ENCODE measurements at regions not wholly inside any gene's neighbourhood (a gene's known extent, or its start where the extent isn't known, plus 50 kb on each side); places are given as distances from the start of the nearest gene placed in this dataset.

DNA sequence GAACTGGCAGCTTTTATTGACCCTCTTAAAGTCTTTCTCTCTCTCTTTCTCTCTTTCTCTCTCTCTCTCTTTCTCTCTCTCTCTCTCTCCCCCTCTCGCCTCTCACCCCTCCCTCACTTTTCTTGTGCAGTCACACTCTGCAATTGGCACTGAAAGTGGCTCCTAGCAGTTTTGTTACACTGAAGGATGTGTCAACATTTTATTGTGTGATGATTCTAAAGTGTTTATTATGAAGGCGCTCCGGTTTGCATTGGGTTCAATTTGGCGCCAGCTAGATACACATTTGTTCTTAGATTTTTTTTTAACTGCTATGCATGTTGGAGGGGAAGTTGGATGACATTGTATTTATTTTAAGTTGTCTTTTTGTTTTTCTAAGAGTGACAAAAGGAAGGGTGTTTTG lies 64.0 kb upstream of the CHRM3 start:
- DNase-seq (ENCODE audit: low read depth) = no peak
- TF ChIP-seq CTCF (IDR thresholded peaks at IDR 0.05; ENCODE audit: low read depth, low read length, missing control alignments) = no peak

DNA sequence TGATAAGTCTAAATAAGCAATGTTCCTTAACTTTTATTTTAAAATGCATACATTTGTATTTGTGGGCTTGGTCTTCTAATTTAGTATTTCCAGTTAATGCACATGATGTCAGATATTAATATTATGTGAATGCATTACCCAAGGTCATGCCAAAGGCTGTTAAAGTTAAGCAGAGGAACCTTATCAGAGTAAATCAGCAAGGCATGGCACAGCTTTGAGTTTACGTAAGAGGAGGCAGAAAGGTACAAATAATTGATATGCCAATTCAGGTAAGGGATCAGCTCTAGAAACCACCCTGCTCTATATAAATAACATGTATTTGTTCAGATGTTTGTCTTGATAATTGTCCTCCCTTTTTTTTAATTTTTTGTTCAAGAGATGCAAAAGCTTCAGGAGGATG lies 64.5 kb upstream of the CHRM3 start:
- no peak for DNase-seq (ENCODE audit: low read depth)
- TF ChIP-seq CTCF (IDR thresholded peaks at IDR 0.05; ENCODE audit: low read depth, low read length, missing control alignments) = no peak
- H3K4me3 ChIP-seq (ENCODE audit: low read depth, low read length) = no peak overlapping the region

More for the DNA sequence above, 64.0 kb upstream of the CHRM3 start:
- H3K4me3 ChIP-seq (ENCODE audit: low read depth, low read length) = no peak overlapping the region

GRCh38 chr1:239317948-239318347 lies 68.4 kb upstream of the CHRM3 start:
- H3K4me3 ChIP-seq (ENCODE audit: low read depth, low read length) = no peak overlapping the region
- TF ChIP-seq CTCF (IDR thresholded peaks at IDR 0.05; ENCODE audit: low read depth, low read length, missing control alignments) = no peak
- DNase-seq (ENCODE audit: low read depth) = no peak

GRCh38 chr1:239315631-239316217 lies 70.6 kb upstream of the CHRM3 start:
- no peak for DNase-seq (ENCODE audit: low read depth)
- no peak overlapping the region for H3K4me3 ChIP-seq (ENCODE audit: low read depth, low read length)
- no peak for TF ChIP-seq CTCF (IDR thresholded peaks at IDR 0.05; ENCODE audit: low read depth, low read length, missing control alignments)

- TF ChIP-seq CTCF (IDR thresholded peaks at IDR 0.05; ENCODE audit: low read depth, low read length, missing control alignments) = no peak
- H3K4me3 ChIP-seq (ENCODE audit: low read depth, low read length) = no peak overlapping the region
- DNase-seq (ENCODE audit: low read depth) = no peak
Measured at GRCh38 chr1:239311331-239311730, 75.0 kb upstream of the CHRM3 start.

GRCh38 chr1:239308701-239309333 lies 77.6 kb upstream of the CHRM3 start:
- TF ChIP-seq CTCF (IDR thresholded peaks at IDR 0.05; ENCODE audit: low read depth, low read length, missing control alignments) = peak; percentile 39
- DNase-seq (ENCODE audit: low read depth) = no peak

DNA sequence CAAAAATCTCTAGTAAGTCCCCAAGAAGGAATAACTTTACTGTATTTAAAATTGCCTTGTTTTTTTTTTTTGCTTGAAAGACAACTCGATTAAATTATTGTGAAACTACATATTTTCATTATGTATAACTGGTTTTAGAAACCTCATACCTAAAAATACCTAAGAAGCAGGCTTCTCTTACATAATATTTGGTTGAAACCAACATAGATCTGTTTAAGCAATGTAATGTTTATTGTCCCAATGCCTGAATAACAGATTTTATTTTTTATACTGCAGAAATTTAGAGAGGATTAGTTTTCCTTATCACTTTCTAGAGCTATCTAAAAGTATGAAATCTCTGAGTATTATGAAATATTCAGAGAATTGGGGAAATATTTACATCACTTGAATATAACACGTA lies 78.5 kb upstream of the CHRM3 start:
- H3K4me3 ChIP-seq (ENCODE audit: low read depth, low read length) = no peak overlapping the region
- no peak for TF ChIP-seq CTCF (IDR thresholded peaks at IDR 0.05; ENCODE audit: low read depth, low read length, missing control alignments)
- DNase-seq (ENCODE audit: low read depth) = no peak

More at GRCh38 chr1:239308701-239309333, 77.6 kb upstream of the CHRM3 start:
- no peak overlapping the region for H3K4me3 ChIP-seq (ENCODE audit: low read depth, low read length)
